Brain microvascular endothelial cell (primary cell): ENCODE measurements at regions not wholly inside any gene's neighbourhood (a gene's known extent, or its start where the extent isn't known, plus 50 kb on each side); places are given as distances from the start of the nearest gene placed in this dataset.

ENCODE experiments used
- DNase-seq: peaks from one replicate; pipeline ENCODE4 v3.0.0-alpha.2; 2020
- H3K27ac ChIP-seq: fragments of 250-450 bp; sonication (Bioruptor Pico); 2 replicates; pipeline ENCODE4 v1.5.1; 2020; ENCODE audit warnings: mild to moderate bottlenecking, moderate library complexity
- H3K27me3 ChIP-seq: fragments of 250-450 bp; sonication (Bioruptor Pico); replicated peaks from 2 replicates; pipeline ENCODE4 v1.5.1; 2020; ENCODE audit warnings: mild to moderate bottlenecking
- H3K36me3 ChIP-seq: fragments of 250-450 bp; sonication (Bioruptor Pico); replicated peaks from 2 replicates; pipeline ENCODE4 v1.5.1; 2020; ENCODE audit warnings: mild to moderate bottlenecking
- H3K4me3 ChIP-seq: 2 replicates; pipeline ENCODE4 v1.5.1; 2011; ENCODE audit warnings: low read depth, mild to moderate bottlenecking, control low read depth, low read length, moderate library complexity
- CTCF ChIP-seq: IDR thresholded peaks from 2 replicates; pipeline ENCODE4 v1.5.1; 2011; ENCODE audit warnings: low read depth, mild to moderate bottlenecking, moderate library complexity, low read length, control low read depth, inconsistent platforms; ENCODE audit errors: missing control alignments
- in situ Hi-C: cut with HindIII; loops from 2 replicates; pipeline ENCODE4 v1.10.0; 2017; ENCODE audit warnings: low sequenced_read_pairs, low pct_ligation_motif_present

DNA sequence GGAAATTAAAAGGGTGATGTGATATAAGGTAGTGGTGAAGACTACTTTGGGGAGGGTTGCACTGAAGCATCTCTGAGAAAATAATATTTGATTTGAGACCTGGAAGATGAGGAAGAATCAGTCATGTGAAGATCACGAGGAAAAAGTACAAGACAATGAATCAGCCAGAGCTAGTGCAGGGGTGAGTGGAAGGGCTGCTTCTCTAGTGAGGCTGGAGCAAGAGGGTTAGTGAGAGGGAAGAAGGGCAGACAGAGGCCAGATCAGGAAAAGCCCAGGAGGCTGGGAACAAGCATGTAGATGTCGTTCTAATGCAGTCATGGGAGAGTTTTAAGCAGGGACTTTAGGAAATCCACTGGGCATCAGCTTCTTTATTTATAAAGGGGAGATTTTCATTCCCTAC is 504.2 kb upstream of the SALL1 start:
- TF ChIP-seq CTCF, result no peak
- Histone ChIP-seq H3K27ac (no peak overlapping the region), H3K36me3 (no peaks in the 10 kb centered on the region), H3K27me3 (no peaks in the 10 kb centered on the region), H3K4me3 (no peak overlapping the region)
- no peak for DNase-seq
- in situ Hi-C loops, result no loop called here

DNA sequence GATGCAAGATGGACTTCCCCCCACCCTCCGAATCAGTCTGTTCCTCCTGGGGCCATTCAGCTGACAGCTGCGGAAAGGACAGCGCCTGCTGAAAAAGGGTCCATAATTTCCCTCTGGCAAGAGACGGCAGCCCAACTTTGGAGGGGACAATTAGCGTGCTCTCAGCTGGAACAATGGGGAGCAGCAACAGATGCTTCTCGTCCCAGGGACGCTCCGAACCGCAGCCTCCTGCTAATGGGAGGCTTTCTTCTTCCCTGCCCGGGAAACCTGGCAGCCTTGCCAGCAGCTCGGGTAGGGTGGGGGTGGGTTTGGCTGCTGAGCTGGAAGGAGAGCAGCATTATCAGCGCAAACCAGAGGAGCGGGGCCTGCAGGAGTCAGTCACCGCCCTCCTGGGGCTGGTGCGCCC is 500.0 kb upstream of the SALL1 start:
- H3K27ac ChIP-seq, result no peak overlapping the region
- in situ Hi-C loops, result no loop called here
- TF ChIP-seq CTCF, result no peak
- no peaks in the 10 kb centered on the region for H3K27me3 ChIP-seq
- DNase-seq, result no peak
- H3K36me3 ChIP-seq, result no peaks in the 10 kb centered on the region
- H3K4me3 ChIP-seq, result no peak overlapping the region

- no peak overlapping the region for H3K4me3 ChIP-seq
- no peak overlapping the region for H3K27ac ChIP-seq
- no peaks in the 10 kb centered on the region for H3K36me3 ChIP-seq
- no peaks in the 10 kb centered on the region for H3K27me3 ChIP-seq
- DNase-seq, result no peak
- in situ Hi-C loops, result no loop called here
- no peak for TF ChIP-seq CTCF
Observed at GRCh38 chr16:51649631-51650030, 498.6 kb upstream of the SALL1 start.

DNA sequence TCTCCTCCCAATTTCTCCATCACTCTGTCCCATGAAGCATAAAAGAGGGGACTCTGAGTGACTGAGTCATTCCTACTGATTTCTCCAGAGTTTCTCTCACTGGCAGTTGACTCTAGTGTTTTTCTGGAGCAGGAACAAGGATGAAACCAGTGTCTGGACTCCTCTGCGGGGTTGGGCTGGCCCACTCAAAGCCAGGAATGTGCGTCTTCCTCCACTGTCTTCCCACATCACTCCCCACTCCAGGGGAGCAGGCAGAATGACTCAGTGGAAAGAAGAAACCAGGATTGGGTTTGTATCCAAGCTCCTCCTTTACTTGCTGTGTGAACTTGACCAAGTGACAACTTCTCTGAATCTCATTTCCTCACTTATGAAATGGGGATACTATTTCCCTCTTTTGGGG is 497.5 kb upstream of the SALL1 start:
- no peak overlapping the region for H3K27ac ChIP-seq
- TF ChIP-seq CTCF, result no peak
- H3K4me3 ChIP-seq, result no peak overlapping the region
- DNase-seq, result no peak
- no peaks in the 10 kb centered on the region for H3K36me3 ChIP-seq
- in situ Hi-C loops, result no loop called here
- H3K27me3 ChIP-seq, result no peaks in the 10 kb centered on the region

DNA sequence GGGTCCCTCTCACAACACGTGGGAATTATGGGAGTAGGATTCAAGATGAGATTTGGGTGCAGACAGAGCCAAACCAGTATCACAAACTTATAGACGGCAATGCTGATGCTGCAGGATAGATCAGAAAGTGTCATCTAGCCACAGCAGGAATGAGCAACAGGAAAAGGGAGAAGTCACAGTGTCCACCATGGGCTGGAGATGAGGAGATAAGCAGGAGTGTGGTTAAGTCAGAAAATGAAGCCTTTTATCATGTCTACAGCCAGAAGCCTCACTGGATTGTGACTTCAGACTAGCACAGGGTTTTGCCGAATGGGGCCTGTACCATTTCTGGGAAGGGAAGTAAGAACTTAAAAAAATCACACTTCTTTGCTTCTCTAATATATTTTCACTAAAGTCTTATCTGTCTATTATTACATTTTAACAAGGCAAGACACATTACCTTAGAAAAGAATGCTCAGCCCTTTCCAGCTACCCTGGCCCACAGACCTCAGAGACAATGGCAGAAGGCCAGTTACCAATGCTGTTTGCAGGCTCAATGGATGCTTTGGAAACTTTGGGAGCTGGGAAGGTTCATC is 490.2 kb upstream of the SALL1 start:
- Histone ChIP-seq H3K36me3 (no peaks in the 10 kb centered on the region), H3K4me3 (no peak overlapping the region), H3K27me3 (no peaks in the 10 kb centered on the region), H3K27ac (no peak overlapping the region)
- in situ Hi-C loops, result no loop called here
- DNase-seq, result no peak
- TF ChIP-seq CTCF, result no peak

- Histone ChIP-seq H3K4me3 (no peak overlapping the region), H3K27me3 (no peaks in the 10 kb centered on the region), H3K27ac (no peak overlapping the region), H3K36me3 (no peaks in the 10 kb centered on the region)
- in situ Hi-C loops, result no loop called here
- no peak for DNase-seq
- TF ChIP-seq CTCF, result no peak
Observed at GRCh38 chr16:51640196-51640595, 489.1 kb upstream of the SALL1 start.
